SK-N-SH (cell line): ENCODE measurements at regions not wholly inside any gene's neighbourhood (a gene's known extent, or its start where the extent isn't known, plus 50 kb on each side); places are given as distances from the start of the nearest gene placed in this dataset.

Source experiments
- CTCF ChIA-PET: fragments of 300-600, 350-600 bp; formaldehyde crosslinking; extraction: SDS; loops from one replicate; lab custom pipeline; 2021; lab: Yijun Ruan, JAX
- POLR2A ChIA-PET: fragments of 350-600 bp; sonication (Branson Sonifier 250); formaldehyde crosslinking; extraction: SDS; loops from one replicate; lab custom pipeline; 2020; ENCODE audit warnings: antibody characterized with exemption, inconsistent platforms; lab: Yijun Ruan, JAX
- DNase-seq: peaks from one replicate; pipeline ENCODE4 v3.0.0; 2012
- H2AFZ ChIP-seq: fragments of 200-600 bp; sonication (generic); 2 replicates; pipeline ENCODE4 v1.8.1; 2016; ENCODE audit warnings: antibody characterized with exemption, mild to moderate bottlenecking, low read depth
- H3F3A ChIP-seq: fragments of 200-600 bp; sonication (generic); replicated peaks from 2 replicates; pipeline ENCODE3; 2016; ENCODE audit warnings: antibody characterized with exemption, mild to moderate bottlenecking; ENCODE audit not compliant: insufficient read depth
- H3K27ac ChIP-seq, 2 experiments: fragments of 200-500 bp in 1 of 2; fragments of 200-600 bp in 1 of 2; sonication (Bioruptor generic) in 1 of 2; sonication (generic), shearing (Covaris generic) in 1 of 2; 2 replicates each; pipeline versions ENCODE4 v1.5.1 to v1.6.1; 2014 to 2016; ENCODE audit warnings: low read depth in 2 of 2, inconsistent platforms in 1 of 2, low read length in 1 of 2, mild to moderate bottlenecking in 1 of 2, mixed read lengths in 1 of 2
- H3K27me3 ChIP-seq: fragments of 200-600 bp; sonication (generic), shearing (Covaris generic); 2 replicates; pipeline ENCODE4 v1.6.1; 2016; ENCODE audit warnings: mixed run types; ENCODE audit not compliant: insufficient read depth
- H3K36me3 ChIP-seq, 2 experiments: fragments of 200-500 bp in 1 of 2; fragments of 200-600 bp in 1 of 2; sonication (Bioruptor generic) in 1 of 2; sonication (generic) in 1 of 2; replicated peaks in 1 of 2; 2 replicates each; pipeline versions ENCODE3 to v1.5.1; 2014 to 2016; ENCODE audit warnings: low read length in 1 of 2, mild to moderate bottlenecking in 1 of 2; ENCODE audit not compliant: insufficient read depth in 2 of 2, control insufficient read depth in 1 of 2
- H3K4me1 ChIP-seq, 2 experiments: fragments of 200-500 bp in 1 of 2; fragments of 200-600 bp in 1 of 2; sonication (Bioruptor generic) in 1 of 2; sonication (generic), shearing (Covaris generic) in 1 of 2; 2 replicates each; pipeline versions ENCODE4 v1.5.1 to v1.6.1; 2014 to 2016; ENCODE audit warnings: low read depth in 1 of 2, low read length in 1 of 2, mixed run types in 1 of 2; ENCODE audit not compliant: insufficient read depth in 2 of 2, control insufficient read depth in 1 of 2
- H3K4me2 ChIP-seq: fragments of 200-600 bp; sonication (generic), shearing (Covaris generic); 2 replicates; pipeline ENCODE4 v1.6.1; 2017; ENCODE audit warnings: mixed run types
- H3K4me3 ChIP-seq, 2 experiments: fragments of 200-500 bp in 1 of 2; fragments of 200-600 bp in 1 of 2; sonication (Bioruptor generic) in 1 of 2; sonication (generic), shearing (Covaris generic) in 1 of 2; 2 replicates each; pipeline versions ENCODE4 v1.5.1 to v1.8.1; 2014 to 2016; ENCODE audit warnings: low read depth in 2 of 2, inconsistent platforms in 1 of 2, low read length in 1 of 2, mild to moderate bottlenecking in 1 of 2, mixed read lengths in 1 of 2, moderate library complexity in 1 of 2
- H3K79me2 ChIP-seq: fragments of 200-600 bp; sonication (generic); 2 replicates; pipeline ENCODE4 v1.8.1; 2017; ENCODE audit warnings: mild to moderate bottlenecking; ENCODE audit not compliant: insufficient read depth
- H3K9ac ChIP-seq: fragments of 200-600 bp; sonication (generic); 2 replicates; pipeline ENCODE4 v1.6.1; 2017; ENCODE audit warnings: mixed run types
- H3K9me2 ChIP-seq: fragments of 200-600 bp; sonication (generic); 2 replicates; pipeline ENCODE4 v1.6.1; 2017; ENCODE audit warnings: mixed run types
- H3K9me3 ChIP-seq: fragments of 200-600 bp; sonication (generic); 2 replicates; pipeline ENCODE4 v1.6.1; 2017; ENCODE audit warnings: mixed run types, mild to moderate bottlenecking, moderate library complexity
- H4K20me1 ChIP-seq: fragments of 200-600 bp; sonication (generic); 2 replicates; pipeline ENCODE4 v1.6.1; 2017; ENCODE audit warnings: mild to moderate bottlenecking, mixed run types; ENCODE audit not compliant: insufficient read depth
- CHD2 ChIP-seq: fragments of 150-350 bp; IDR thresholded peaks from 2 replicates; pipeline ENCODE4 v1.6.1; 2018; ENCODE audit warnings: low read length; ENCODE audit not compliant: partially characterized antibody
- FOXM1 ChIP-seq: IDR thresholded peaks from 2 replicates; pipeline ENCODE4 v1.4.0; 2012; ENCODE audit warnings: low read depth, mild to moderate bottlenecking
- NRF1 ChIP-seq: IDR thresholded peaks from 2 replicates; pipeline ENCODE4 v1.6.1; 2012; ENCODE audit warnings: low read depth, mild to moderate bottlenecking, low read length
- RAD21 ChIP-seq: IDR thresholded peaks from 2 replicates; pipeline ENCODE4 v1.6.1; 2012; ENCODE audit warnings: mild to moderate bottlenecking, low read length
- RCOR1 ChIP-seq: fragments of 150-350 bp; IDR thresholded peaks from 2 replicates; pipeline ENCODE4 v1.6.1; 2017; ENCODE audit warnings: antibody characterized with exemption, low read length
- RXRA ChIP-seq: IDR thresholded peaks from 2 replicates; pipeline ENCODE4 v1.4.0; 2012; ENCODE audit warnings: low read depth, mild to moderate bottlenecking, borderline replicate concordance
- SMC3 ChIP-seq: IDR thresholded peaks from 2 replicates; pipeline ENCODE4 v1.6.1; 2012; ENCODE audit warnings: low read depth, low read length, improper control_type of control experiment
- TAF1 ChIP-seq: IDR thresholded peaks from 2 replicates; pipeline ENCODE4 v1.6.1; 2012; ENCODE audit warnings: low read depth, mild to moderate bottlenecking, low read length, moderate library complexity, borderline replicate concordance
- TCF12 ChIP-seq: IDR thresholded peaks from 2 replicates; pipeline ENCODE4 v1.4.0; 2012
- TEAD4 ChIP-seq: IDR thresholded peaks from 2 replicates; pipeline ENCODE4 v1.4.0; 2012; ENCODE audit warnings: mild to moderate bottlenecking, borderline replicate concordance; ENCODE audit not compliant: insufficient read depth
- WGBS: methylation state at CpG from one replicate; pipeline ENCODE4 v1.1.6; 2017; ENCODE audit warnings: low lambda C conversion rate; 5-methylcytosine and 5-hydroxymethylcytosine counted together
- TF ChIP-seq, protein P1 (sequence below): IDR thresholded peaks from 2 replicates; pipeline ENCODE4 v1.4.0; 2012; ENCODE audit warnings: low read depth
- TF ChIP-seq, protein P2 (sequence below): IDR thresholded peaks from 2 replicates; pipeline ENCODE4 v1.4.0; 2012; ENCODE audit warnings: low read depth, borderline replicate concordance
- TF ChIP-seq, protein P3 (sequence below): fragments of 150-350 bp; IDR thresholded peaks from 2 replicates; pipeline ENCODE4 v1.6.1; 2017; ENCODE audit warnings: antibody characterized with exemption, low read length, low read depth, borderline replicate concordance
- TF ChIP-seq, protein P4 (sequence below): fragments of 150-350 bp; IDR thresholded peaks from 2 replicates; pipeline ENCODE4 v1.6.1; 2016; ENCODE audit warnings: mild to moderate bottlenecking, low read depth, low read length

DNA sequence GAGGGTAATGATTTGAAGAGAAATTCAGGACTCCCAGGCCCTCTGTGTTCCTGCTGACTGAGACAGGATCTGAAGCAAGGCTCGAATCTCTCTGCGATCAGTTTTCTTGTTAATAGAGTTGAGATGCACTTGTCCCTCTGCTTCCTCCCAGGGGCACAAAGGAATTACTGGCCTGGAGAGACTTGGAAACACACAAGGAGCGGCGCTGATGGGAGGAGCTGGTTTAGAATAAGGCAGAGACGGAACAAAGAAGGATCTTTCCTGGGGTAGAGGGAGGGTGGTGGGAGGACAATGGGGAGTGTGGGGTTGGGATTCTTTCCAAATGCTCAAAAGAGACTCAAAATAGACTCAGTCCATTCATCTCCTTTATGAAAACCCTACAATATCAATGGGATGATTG is 719.1 kb downstream of the UQCRFS1 start:
- WGBS = 53% methylated on average over 5 of the region's 5 CpGs

DNA sequence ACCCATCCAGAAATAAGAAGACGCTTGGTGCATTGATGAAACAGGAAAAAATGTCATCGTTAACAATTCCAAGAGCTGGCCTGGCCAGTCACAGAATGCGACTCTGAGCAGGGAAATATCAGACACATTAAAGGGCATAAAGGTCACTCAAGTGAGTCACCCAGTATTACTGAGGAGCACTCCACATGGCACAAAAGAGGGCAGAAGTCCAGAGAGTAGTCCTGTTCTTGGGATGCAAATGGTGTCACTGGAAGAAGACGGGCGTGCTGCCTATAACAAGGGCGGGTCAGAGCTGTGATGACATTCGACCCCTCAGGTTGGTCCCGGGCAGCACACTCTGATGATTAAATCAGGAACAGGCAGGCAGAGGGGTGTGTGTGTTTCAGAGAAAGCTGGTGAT is 720.3 kb downstream of the UQCRFS1 start:
- no peaks in the 10 kb centered on the region for H3K9me3 ChIP-seq
- peaks cover 8% of the 10 kb centered on the region; the same call in 1 of the 2 replicates for H3K27me3 ChIP-seq
- DNase-seq = no peak
- H3F3A ChIP-seq = no peaks in the 10 kb centered on the region
- H3K4me2 ChIP-seq = no peak overlapping the region
- no peak overlapping the region for H3K4me3 ChIP-seq
- CTCF ChIA-PET = interaction anchor here (0.8 kb wide), 1 partner anchor 387 kb away, joined by 3 read pairs; no protein-coding TSS in a partner anchor
- no peaks in the 10 kb centered on the region for H3K36me3 ChIP-seq
- H2AFZ ChIP-seq = no peak overlapping the region
- H3K9ac ChIP-seq = no peak overlapping the region
- no peaks in the 10 kb centered on the region for H3K4me1 ChIP-seq
- POLR2A ChIA-PET = no interaction called here
- WGBS = 0% methylated on average over 8 of the region's 8 CpGs
- no peaks in the 10 kb centered on the region for H3K9me2 ChIP-seq
- H4K20me1 ChIP-seq = no peaks in the 10 kb centered on the region
- H3K27ac ChIP-seq = no peak overlapping the region
- H3K79me2 ChIP-seq = no peaks in the 10 kb centered on the region
- TF ChIP-seq FOXM1 (no peak), TAF1 (no peak), CHD2 (no peak), NRF1 (no peak), RAD21 (no peak), RXRA (no peak), RCOR1 (no peak), SMC3 (no peak)
- TF ChIP-seq, protein P1, sequence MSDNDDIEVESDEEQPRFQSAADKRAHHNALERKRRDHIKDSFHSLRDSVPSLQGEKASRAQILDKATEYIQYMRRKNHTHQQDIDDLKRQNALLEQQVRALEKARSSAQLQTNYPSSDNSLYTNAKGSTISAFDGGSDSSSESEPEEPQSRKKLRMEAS = no peak
- TF ChIP-seq, protein P2, sequence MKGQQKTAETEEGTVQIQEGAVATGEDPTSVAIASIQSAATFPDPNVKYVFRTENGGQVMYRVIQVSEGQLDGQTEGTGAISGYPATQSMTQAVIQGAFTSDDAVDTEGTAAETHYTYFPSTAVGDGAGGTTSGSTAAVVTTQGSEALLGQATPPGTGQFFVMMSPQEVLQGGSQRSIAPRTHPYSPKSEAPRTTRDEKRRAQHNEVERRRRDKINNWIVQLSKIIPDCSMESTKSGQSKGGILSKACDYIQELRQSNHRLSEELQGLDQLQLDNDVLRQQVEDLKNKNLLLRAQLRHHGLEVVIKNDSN = no peak
- TF ChIP-seq, protein P3, sequence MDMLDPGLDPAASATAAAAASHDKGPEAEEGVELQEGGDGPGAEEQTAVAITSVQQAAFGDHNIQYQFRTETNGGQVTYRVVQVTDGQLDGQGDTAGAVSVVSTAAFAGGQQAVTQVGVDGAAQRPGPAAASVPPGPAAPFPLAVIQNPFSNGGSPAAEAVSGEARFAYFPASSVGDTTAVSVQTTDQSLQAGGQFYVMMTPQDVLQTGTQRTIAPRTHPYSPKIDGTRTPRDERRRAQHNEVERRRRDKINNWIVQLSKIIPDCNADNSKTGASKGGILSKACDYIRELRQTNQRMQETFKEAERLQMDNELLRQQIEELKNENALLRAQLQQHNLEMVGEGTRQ = no peak

More for the DNA sequence above, 719.1 kb downstream of the UQCRFS1 start:
- no peak overlapping the region for H3K9ac ChIP-seq
- no peak overlapping the region for H3K4me2 ChIP-seq
- no peak for DNase-seq
- H3K27ac ChIP-seq = no peak overlapping the region
- POLR2A ChIA-PET = no interaction called here
- no peaks in the 10 kb centered on the region for H3K4me1 ChIP-seq
- peaks cover 2% of the 10 kb centered on the region; the same call in 1 of the 2 replicates for H3K27me3 ChIP-seq
- no peaks in the 10 kb centered on the region for H3F3A ChIP-seq
- H2AFZ ChIP-seq = no peak overlapping the region
- H3K4me3 ChIP-seq = no peak overlapping the region
- CTCF ChIA-PET = no interaction called here
- H4K20me1 ChIP-seq = no peaks in the 10 kb centered on the region
- H3K9me3 ChIP-seq = no peaks in the 10 kb centered on the region
- no peaks in the 10 kb centered on the region for H3K79me2 ChIP-seq
- no peaks in the 10 kb centered on the region for H3K36me3 ChIP-seq
- TF ChIP-seq TEAD4 = no peak
- TF ChIP-seq, protein P2 = no peak
- TF ChIP-seq TCF12 = no peak
- TF ChIP-seq, protein P4, sequence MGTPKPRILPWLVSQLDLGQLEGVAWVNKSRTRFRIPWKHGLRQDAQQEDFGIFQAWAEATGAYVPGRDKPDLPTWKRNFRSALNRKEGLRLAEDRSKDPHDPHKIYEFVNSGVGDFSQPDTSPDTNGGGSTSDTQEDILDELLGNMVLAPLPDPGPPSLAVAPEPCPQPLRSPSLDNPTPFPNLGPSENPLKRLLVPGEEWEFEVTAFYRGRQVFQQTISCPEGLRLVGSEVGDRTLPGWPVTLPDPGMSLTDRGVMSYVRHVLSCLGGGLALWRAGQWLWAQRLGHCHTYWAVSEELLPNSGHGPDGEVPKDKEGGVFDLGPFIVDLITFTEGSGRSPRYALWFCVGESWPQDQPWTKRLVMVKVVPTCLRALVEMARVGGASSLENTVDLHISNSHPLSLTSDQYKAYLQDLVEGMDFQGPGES = no peak
- no peaks in the 10 kb centered on the region for H3K9me2 ChIP-seq
